NCI-H226 (cell line): ENCODE measurements at regions not wholly inside any gene's neighbourhood (a gene's known extent, or its start where the extent isn't known, plus 50 kb on each side); places are given as distances from the start of the nearest gene placed in this dataset.
A peak's percentile ranks its signal among the peaks of the same experiment; 100 is the strongest.
"Not testable (repeated sequence)": the region's sequence is repeated elsewhere in the genome, so short reads cannot be mapped to it uniquely, and the experiment has no call there.

ENCODE experiments used
- DNase-seq: peaks from one replicate; pipeline ENCODE4 v3.0.0-alpha.2; 2015

GRCh38 chr3:36095238-36095637, 285.1 kb upstream of the STAC start:
- no peak for DNase-seq

- no peak for DNase-seq
Measured at GRCh38 chr3:36097209-36097608, 283.1 kb upstream of the STAC start.

DNA sequence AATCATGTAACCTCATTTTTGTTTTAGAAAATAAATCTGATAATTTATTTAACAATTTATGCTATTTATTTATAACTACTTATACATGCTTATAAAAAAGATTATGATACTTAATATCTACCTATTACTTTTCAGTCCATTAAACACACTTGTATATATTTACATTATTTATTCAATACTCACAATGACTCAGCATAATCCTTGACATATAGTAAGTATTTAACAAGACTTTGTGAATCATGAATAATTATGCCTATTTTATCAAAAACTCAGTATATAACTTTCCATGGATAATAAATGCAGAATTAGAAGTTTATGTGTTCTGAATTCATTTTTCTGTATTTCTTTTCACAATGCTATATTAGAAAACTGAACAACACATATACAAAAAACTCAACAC, 266.0 kb upstream of the STAC start:
- no peak for DNase-seq

- DNase-seq: peak; percentile 41
Measured at GRCh38 chr3:36124118-36124796, 256.0 kb upstream of the STAC start.

- DNase-seq: no peak
Measured at GRCh38 chr3:36132214-36132613, 248.1 kb upstream of the STAC start.

DNA sequence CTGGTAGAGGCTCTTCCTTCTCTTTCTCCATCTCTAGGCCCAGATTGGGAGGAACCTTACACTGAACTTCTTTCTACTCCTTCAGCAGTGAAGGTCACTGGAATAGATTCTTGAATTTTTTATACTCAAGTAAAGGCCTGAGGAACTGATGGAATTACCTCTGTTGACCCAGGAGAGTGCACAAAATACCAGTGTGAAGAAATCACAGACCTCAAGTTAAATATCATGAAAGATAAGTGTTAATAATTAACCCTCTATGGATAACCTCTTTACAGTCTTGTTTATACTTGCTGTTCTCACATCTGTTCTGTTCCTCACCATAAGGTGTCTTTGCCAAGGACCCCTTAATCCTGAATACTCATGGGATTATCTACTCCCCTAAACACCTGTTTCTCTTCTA, 244.4 kb upstream of the STAC start:
- DNase-seq: no peak

DNA sequence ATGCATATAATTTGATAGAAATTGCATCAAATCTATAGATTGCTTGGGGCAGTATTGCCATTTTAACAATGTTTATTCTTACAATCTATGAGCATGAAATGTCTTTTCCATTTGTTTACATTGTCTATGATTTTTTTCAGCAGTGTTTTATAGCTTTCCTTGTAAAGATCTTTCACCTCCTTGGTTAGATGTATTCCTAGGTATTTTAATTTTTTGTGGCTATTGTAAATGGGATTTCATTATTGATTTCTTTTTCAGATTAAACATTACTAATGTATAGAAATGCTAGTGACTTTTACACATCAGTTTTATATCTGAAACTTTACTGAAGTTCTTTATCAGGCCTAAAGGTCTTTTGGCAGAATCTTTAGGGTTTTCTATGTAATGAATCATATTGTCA, 237.6 kb upstream of the STAC start:
- DNase-seq: no peak

GRCh38 chr3:36146404-36146803, 233.9 kb upstream of the STAC start:
- DNase-seq: no peak

DNA sequence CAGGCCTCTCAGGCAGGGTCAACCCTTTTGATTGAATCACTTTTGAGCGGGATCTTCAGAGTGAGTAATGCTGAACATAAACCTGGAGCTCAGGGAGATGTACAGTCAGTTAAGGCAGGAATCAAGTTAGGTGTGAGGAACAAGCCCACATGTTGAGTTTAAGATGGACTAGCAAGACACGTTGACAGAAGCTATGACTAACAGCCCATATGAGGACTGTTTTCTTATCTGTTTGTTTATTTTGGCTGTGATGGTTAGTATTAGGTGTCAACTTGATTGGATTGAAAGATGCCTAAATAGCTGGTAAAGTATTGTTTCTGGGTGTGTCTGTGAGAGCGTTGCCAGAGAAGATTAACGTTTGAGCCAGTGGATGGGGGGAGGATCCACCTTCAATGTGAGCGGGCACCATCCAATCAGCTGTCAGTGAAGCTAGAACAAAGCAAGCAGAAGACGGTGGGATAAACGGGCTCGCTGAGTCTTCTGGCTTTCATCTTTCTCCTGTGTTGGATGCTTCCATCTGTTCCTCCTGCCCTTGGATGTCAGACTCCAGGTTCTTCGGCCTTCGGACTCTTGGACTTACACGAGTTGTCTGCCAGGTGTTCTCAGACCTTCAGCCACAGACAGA, 232.3 kb upstream of the STAC start:
- DNase-seq: no peak

GRCh38 chr3:36149447-36149865, 230.8 kb upstream of the STAC start:
- no peak for DNase-seq

GRCh38 chr3:36155515-36155914, 224.8 kb upstream of the STAC start:
- DNase-seq: no peak

DNA sequence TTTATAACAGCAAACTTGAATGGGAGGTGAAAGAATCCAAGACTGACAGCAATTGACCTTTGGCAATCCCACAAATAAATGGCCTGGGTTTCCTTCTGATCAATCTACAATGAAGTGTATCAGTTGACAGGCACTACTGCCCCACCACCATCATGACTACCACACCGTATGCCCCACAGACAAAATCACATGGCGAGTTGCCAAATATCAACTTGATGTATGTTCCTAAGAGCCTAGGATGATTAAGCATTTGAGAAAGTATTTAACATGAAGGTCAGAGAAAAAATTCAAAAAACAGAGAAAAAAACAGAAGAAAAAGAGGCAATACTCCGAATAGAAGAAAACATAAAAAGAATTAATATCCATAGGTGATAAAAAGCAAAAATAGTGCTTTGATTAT, 215.9 kb upstream of the STAC start:
- DNase-seq: no peak

GRCh38 chr3:36165509-36166290, 214.6 kb upstream of the STAC start:
- no peak for DNase-seq

GRCh38 chr3:36166477-36166876, 213.8 kb upstream of the STAC start:
- peak; percentile 67 for DNase-seq

GRCh38 chr3:36172699-36173098, 207.6 kb upstream of the STAC start:
- DNase-seq: no peak

DNA sequence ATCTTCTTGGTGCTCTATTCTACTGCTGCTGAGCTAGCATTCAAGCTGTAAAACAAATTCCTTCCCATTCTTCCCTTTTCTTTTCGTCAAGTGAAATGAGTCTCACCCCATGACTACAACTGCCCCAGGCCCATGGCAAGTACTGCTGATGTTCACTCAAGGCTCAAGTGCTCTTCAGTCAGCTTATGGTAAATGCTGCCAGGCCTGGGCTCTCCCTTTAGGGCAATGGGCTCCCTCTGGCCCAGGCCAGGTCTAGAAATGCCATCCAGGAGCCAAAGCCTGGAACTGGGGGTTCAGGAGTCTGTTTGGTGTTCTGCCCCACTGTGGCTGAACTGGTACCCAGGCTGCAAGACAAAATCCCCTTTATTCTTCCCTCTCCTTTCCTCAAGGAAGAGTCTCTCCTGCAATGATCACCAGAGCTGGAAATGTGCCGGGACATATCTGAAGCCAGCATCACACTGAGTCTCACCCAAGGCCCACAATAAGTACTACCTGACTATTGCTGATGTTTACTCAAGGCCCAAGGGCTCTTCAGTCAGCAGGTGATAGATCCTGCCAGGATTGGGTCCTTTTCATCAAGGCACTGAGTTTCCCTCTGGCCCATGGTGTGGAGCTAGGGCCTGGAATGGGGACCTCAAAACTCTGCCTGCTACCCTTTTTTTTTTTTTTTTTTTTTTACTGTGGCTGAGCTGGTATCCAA, 205.0 kb upstream of the STAC start:
- DNase-seq: no peak

- DNase-seq: peak; percentile 25
Measured at GRCh38 chr3:36175916-36176461, 204.3 kb upstream of the STAC start.

GRCh38 chr3:36178018-36178417, 202.3 kb upstream of the STAC start:
- no peak for DNase-seq

- DNase-seq: no peak
Measured at GRCh38 chr3:36182024-36182423, 198.3 kb upstream of the STAC start.

GRCh38 chr3:36187197-36187596, 193.1 kb upstream of the STAC start:
- DNase-seq: not testable (repeated sequence)

GRCh38 chr3:36192901-36193300, 187.4 kb upstream of the STAC start:
- no peak for DNase-seq

- no peak for DNase-seq
Measured at GRCh38 chr3:36193448-36193847, 186.9 kb upstream of the STAC start.

DNA sequence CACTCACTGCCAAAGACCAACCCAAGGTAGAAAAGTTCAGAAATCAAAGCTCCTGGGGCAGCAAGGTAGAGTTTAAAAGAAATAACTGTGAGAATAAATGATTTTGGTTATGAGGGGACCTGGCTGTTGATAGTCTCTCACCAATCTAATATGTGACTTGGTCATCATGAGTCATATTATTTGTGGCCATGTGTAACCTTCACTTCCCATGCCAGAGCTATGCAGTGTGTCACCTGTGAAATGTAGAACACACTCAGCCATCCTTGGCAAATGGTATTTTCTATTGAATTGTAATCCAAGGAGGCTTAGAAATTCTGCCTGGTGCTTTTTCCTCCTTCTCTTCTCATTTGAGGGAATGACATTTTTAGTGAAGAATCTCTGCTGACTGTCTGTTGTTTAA, 184.2 kb upstream of the STAC start:
- DNase-seq: no peak
